ENCODE measurements at regions not wholly inside any gene's neighbourhood (a gene's known extent, or its start where the extent isn't known, plus 50 kb on each side); places are given as distances from the start of the nearest gene placed in this dataset.

DNA sequence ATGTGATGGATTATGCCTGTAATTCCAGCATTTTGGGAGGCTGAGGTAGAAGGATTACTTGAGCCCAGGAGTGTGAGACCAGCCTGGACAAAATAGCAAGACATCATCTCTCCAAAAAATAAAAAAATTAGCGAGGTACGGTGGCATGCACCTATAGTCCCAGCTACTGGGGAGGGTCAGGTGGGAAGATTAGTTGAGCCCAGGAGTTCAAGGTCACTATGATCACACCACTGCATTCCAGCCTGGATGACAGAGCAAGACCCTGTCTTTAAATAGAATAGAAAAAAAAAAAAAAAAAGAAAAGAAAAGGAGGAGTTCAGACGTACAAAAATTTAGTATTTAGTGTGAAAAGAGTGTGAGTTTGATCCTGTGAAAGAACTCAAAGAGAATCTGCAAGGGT is 154.9 kb downstream of the NR4A2 start:
- TF ChIP-seq, protein P1, sequence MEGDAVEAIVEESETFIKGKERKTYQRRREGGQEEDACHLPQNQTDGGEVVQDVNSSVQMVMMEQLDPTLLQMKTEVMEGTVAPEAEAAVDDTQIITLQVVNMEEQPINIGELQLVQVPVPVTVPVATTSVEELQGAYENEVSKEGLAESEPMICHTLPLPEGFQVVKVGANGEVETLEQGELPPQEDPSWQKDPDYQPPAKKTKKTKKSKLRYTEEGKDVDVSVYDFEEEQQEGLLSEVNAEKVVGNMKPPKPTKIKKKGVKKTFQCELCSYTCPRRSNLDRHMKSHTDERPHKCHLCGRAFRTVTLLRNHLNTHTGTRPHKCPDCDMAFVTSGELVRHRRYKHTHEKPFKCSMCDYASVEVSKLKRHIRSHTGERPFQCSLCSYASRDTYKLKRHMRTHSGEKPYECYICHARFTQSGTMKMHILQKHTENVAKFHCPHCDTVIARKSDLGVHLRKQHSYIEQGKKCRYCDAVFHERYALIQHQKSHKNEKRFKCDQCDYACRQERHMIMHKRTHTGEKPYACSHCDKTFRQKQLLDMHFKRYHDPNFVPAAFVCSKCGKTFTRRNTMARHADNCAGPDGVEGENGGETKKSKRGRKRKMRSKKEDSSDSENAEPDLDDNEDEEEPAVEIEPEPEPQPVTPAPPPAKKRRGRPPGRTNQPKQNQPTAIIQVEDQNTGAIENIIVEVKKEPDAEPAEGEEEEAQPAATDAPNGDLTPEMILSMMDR (IDR thresholded peaks at IDR 0.05) = no peak
- no peak for TF ChIP-seq POLR2AphosphoS5 (IDR thresholded peaks at IDR 0.05)

All from gastroesophageal sphincter (tissue), 3 donors.